ENCODE measurements at regions not wholly inside any gene's neighbourhood (a gene's known extent, or its start where the extent isn't known, plus 50 kb on each side); places are given as distances from the start of the nearest gene placed in this dataset.

DNA sequence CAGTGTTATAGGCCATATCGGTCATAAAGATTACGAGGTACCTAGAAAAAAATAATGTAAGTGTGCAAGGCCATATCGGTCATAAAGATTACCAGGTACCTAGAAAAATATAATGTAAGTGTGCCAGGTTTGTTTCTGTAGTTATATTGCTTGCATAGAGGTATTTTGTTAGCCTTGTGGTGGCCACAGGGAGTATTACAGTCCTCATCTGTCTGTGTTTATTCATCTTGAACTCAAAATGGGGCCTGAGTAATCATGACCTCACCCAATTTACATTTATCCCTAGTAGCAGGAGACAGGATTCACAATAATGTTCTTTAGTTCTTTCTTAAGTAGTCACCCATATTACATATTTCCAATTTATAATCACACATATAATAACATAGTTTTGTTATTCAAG, 459.7 kb downstream of the MID1IP1 start:
- TF ChIP-seq POLR2A (IDR thresholded peaks at IDR 0.05): no peak
- no peak for TF ChIP-seq CTCF (IDR thresholded peaks at IDR 0.05)
- TF ChIP-seq POLR2AphosphoS5 (IDR thresholded peaks at IDR 0.05): no peak
- TF ChIP-seq EP300 (IDR thresholded peaks at IDR 0.05): no peak
